HS-5 (cell line): ENCODE measurements at regions not wholly inside any gene's neighbourhood (a gene's known extent, or its start where the extent isn't known, plus 50 kb on each side); places are given as distances from the start of the nearest gene placed in this dataset.
A peak's percentile ranks its signal among the peaks of the same experiment; 100 is the strongest.

Experiments
- DNase-seq: peaks from one replicate; pipeline ENCODE4 v3.0.0-alpha.2; 2012; ENCODE audit warnings: low read depth

- no peak for DNase-seq
Measured at GRCh38 chr1:218938259-218938658, 235.4 kb upstream of the LYPLAL1 start.

- no peak for DNase-seq
Measured at GRCh38 chr1:218939095-218939494, 234.6 kb upstream of the LYPLAL1 start.

- DNase-seq, result no peak
Measured at GRCh38 chr1:218942431-218942830, 231.2 kb upstream of the LYPLAL1 start.

GRCh38 chr1:218943371-218943770 lies 230.3 kb upstream of the LYPLAL1 start:
- no peak for DNase-seq

- DNase-seq, result peak; percentile 26
Measured at GRCh38 chr1:218945050-218945449, 228.6 kb upstream of the LYPLAL1 start.

- no peak for DNase-seq
Measured at GRCh38 chr1:218946147-218946546, 227.5 kb upstream of the LYPLAL1 start.

GRCh38 chr1:218948446-218948845 lies 225.2 kb upstream of the LYPLAL1 start:
- DNase-seq, result no peak

GRCh38 chr1:218953386-218953785 lies 220.3 kb upstream of the LYPLAL1 start:
- no peak for DNase-seq

GRCh38 chr1:218957971-218958370 lies 215.7 kb upstream of the LYPLAL1 start:
- no peak for DNase-seq

GRCh38 chr1:218959784-218960183 lies 213.9 kb upstream of the LYPLAL1 start:
- no peak for DNase-seq

- no peak for DNase-seq
Measured at GRCh38 chr1:218964471-218965185, 209.1 kb upstream of the LYPLAL1 start.

GRCh38 chr1:218965821-218966220 lies 207.9 kb upstream of the LYPLAL1 start:
- DNase-seq, result no peak

- no peak for DNase-seq
Measured at GRCh38 chr1:218967254-218967653, 206.4 kb upstream of the LYPLAL1 start.

- no peak for DNase-seq
Measured at GRCh38 chr1:218967836-218968235, 205.8 kb upstream of the LYPLAL1 start.

- DNase-seq, result no peak
Measured at GRCh38 chr1:218969006-218969405, 204.7 kb upstream of the LYPLAL1 start.

GRCh38 chr1:218970397-218970990 lies 203.2 kb upstream of the LYPLAL1 start:
- DNase-seq, result no peak

GRCh38 chr1:218971156-218971555 lies 202.5 kb upstream of the LYPLAL1 start:
- DNase-seq, result no peak

GRCh38 chr1:218980881-218981280 lies 192.8 kb upstream of the LYPLAL1 start:
- no peak for DNase-seq

GRCh38 chr1:218982482-218982881 lies 191.2 kb upstream of the LYPLAL1 start:
- no peak for DNase-seq

- DNase-seq, result no peak
Measured at GRCh38 chr1:218983433-218983832, 190.2 kb upstream of the LYPLAL1 start.

- DNase-seq, result no peak
Measured at GRCh38 chr1:218983848-218984247, 189.8 kb upstream of the LYPLAL1 start.

GRCh38 chr1:218985424-218985984 lies 188.2 kb upstream of the LYPLAL1 start:
- DNase-seq, result no peak

- no peak for DNase-seq
Measured at GRCh38 chr1:218986816-218987215, 186.9 kb upstream of the LYPLAL1 start.

GRCh38 chr1:218990019-218990418 lies 183.7 kb upstream of the LYPLAL1 start:
- no peak for DNase-seq
